NOMO-1 (cell line): ENCODE measurements at regions not wholly inside any gene's neighbourhood (a gene's known extent, or its start where the extent isn't known, plus 50 kb on each side); places are given as distances from the start of the nearest gene placed in this dataset.
"Not testable (repeated sequence)": the region's sequence is repeated elsewhere in the genome, so short reads cannot be mapped to it uniquely, and the experiment has no call there.

ENCODE experiments used
- DNase-seq, 2 experiments: peaks; one replicate each; lab custom pipeline; 2025; ENCODE audit not compliant: unreplicated experiment in 2 of 2; lab: John Stamatoyannopoulos, UW

DNA sequence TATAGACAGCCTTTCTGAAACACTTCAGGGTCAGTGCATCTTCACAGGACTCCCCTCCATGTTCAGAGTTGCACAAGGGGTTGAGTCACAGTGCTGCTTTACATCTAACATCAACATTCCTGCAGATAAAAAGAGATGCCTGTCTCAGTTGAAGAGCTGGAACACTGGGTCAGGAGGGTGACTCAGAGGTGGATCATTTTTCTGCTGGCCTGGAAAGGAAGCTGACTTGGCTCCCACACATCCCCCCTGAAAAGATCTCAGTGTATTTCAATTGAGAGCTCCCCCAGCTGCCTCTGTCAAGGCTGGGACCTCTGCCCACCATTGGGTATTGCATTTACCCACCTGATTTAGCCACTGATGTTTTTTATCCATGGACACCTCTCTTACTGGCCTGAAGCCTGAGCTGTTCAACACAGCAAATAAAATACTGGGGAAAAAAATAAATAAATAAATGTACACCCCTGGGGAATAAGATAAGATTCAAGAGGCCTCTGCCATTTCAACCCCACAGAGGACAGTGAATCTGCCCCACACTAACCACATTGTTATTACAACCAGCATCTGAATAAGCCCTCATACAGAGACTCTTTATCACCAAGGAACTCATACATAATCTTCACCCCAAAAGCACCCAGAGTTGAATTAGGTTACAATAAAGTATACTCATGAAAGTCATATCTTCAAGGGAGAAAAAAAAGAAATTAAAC lies 716.4 kb downstream of the SEMA5A start:
- no peak for DNase-seq

DNA sequence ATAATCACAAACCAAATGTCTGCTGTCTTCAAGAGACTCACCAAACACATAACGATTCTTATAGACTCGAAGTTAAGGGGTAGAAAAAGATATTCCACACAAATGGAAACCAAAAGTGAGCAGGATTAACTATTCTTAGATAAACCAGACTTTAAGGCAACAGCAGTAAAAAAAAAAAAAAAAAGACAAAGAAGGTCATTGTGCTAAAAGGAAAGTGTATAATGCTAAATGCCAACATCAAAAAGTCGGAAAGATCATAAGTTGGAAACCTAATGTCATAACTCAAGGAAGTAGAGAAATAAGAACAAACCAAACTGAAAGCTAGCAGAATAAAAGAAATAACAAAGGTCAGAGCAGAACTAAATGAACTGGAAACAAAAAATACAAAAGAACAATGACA lies 714.6 kb downstream of the SEMA5A start:
- DNase-seq: no peak

DNA sequence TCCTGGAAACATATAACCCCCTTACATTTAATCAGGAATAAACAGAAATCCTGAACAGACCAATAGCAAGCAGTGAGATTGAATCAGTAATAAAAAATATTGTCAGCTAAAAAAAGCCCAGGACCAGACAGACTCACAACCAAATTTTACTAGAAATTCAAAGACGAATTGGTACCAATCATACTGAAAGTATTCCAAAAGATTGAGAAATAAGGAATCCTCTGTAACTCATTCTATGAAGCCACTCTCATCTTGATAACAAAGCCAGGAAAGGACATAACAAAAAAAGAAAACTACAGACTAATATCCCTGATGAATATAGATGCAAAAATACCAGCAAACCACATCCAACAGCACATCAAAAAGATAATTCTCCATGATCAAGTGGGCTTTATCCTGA lies 714.0 kb downstream of the SEMA5A start:
- DNase-seq: no peak

DNA sequence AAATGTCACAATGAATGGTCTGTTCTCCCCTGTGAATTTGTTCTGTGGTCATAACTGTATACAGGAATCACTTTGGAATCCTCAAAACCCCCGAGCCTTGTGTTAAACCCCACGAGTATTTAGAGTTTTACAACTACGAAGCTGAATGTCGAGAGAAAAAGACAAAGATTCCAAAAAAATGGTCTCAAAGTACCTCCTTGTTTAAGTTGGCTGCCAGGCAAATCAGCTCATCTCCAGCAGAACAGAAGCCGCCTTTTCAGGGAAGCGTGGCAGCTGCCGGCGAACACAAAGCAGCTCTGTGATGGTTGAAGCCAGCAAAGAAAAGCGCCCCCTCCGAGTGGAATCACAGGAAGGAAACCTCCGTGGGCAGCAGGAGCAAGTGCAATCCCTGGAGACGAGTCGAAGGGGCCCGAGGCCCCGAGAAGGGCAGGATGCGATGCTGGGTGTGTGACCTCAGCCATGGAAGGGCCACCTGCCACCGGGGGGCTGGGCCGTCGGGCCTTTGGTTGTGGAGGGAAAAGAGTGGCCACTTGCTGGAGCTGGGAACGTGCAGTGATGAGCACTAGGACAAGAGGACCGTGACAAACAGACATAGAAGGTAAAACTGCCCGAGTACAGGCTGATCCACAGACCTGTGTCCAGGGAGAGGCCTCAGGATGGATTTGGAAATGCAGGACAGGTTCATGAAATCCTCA lies 706.4 kb downstream of the SEMA5A start:
- DNase-seq: no peak

DNA sequence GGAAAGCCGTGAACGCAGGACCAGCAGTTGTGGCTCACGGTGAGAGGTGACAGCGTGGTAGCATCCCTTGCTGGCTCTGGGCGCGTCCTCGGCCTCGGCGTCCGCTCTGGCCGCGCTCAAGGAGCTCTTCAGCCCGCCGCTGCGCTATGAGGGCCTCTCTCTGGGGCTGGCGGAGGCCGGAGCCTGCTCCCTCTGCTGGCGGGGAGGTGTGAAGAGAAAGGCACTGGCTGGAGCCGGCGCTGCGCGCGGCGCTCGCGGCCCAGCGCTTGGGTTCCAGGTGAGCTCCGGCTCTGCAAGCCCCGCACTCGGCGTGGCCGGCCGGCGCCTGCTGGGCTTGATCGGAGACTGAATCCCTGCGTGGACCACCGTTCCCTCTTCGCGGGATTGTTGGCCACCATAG lies 705.6 kb downstream of the SEMA5A start:
- no peak for DNase-seq

DNA sequence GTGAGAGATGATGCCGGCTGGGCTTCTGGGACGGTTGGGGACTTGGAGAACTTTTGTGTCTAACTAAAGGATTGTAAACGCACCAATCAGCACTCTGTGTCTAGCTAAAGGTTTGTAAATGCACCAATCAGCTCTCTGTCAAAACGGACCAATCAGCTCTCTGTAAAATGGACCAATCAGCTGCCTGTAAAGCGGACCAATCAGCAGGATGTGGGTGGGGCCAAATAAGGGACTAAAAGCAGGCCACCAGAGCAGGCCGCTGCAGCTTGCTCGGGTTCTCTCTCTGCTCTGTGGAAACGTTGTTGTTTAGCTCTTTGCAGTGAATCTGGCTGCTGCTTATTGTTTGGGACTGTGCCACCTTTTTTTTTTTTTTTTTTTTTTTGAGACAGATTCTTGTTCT lies 705.1 kb downstream of the SEMA5A start:
- DNase-seq: not testable (repeated sequence)

DNA sequence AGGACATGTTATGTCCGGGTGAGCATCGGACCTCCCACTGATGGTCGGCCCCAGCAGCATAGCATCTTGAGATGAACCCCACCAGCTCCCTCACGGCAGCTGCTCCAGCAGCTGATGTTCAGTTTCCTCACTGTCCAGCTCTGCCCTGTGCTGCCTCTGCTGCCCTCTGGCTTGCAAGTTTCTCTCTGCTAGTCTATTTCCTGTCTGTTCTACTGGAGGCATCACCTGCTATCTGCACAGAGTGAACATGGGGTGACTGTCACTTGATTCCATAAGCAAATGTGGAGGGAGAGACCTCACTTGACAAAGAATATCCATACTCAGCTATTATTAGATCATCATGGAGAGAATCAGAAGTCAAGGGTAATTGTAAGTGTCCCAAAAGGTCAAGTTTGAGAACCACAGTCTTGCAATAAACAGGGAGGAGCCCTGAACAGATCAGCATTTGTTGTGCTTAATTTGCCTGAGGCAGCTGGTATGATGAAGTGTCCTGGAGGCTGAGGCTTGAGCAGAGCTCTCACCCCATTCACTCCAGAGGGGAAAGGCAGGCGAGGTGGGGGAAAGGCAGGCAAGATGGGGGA lies 702.8 kb downstream of the SEMA5A start:
- DNase-seq: no peak

DNA sequence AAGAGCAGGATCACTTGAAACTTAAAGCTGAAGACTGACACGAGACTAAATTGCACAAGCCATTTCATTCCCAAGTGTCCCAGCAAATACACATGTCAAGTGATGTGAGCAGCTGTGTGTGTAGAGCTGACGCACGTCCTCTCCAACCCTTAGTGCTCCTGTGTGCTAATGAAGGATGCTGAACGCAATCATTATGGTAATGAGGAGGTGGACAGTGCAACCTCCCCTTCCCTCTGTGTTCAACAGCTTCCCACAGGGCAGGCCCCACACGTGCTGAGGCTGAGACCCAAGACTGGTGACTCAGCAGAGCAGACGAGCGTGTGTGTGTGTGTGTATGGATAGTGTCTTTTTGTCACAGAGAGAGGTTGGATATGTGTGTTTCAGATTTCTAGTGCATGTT lies 702.1 kb downstream of the SEMA5A start:
- DNase-seq: no peak

DNA sequence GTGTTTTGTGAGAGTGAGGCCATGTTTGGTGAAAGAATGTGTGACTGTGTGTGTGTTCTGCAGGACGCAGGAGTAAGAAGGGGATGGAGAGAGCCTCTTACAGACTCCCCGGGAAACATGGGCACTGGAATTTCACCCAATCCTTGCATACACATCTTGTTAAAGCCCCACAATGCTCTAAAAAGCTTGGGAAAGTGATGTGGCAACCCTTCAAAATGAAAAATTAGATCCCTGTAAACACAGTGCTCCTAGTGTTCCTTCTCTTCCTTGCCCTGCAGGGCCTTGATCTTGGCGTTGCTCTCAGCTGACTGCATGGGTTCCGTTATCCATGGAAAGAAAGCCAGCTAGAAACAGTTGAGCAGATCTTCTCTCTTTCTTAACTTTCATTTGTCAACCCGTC lies 701.7 kb downstream of the SEMA5A start:
- DNase-seq: no peak

DNA sequence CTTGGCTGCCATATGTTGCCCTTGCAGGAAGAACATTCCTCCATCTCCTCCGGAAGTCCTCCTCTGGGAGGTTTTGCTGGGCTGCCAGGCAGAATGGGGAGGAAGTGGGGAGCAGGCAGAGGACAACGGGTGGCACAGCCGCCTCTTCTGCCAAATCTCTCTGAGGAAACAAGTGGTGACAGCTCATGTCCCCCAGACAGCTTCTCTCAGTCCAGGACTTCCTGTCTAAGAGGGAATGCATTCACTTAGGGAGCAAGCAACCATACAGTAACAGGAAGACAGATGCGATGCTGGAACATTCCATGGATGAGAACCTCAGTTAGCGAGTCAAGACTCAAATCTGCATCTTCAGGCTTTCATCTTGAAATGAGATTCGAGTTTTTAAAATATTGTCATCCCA lies 701.0 kb downstream of the SEMA5A start:
- DNase-seq: no peak

DNA sequence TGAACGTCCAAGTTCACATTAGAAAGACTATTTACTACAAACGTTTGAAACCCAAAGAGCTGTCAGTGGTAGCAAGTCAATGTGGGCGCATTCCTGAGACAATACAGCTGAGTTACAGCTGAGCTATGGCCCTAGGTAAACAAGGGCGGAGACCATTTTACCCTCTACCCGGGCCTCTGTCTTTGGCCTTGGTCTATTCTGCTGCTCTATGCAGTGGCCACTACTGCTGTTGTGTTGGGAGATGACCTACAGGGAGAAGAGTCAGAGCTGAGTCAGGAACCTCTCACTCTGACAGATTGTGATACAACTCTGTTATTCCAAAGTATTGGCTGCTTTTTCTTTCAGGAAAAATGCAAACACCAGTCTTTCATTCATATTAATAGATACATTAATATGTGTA lies 700.6 kb downstream of the SEMA5A start:
- DNase-seq: no peak

DNA sequence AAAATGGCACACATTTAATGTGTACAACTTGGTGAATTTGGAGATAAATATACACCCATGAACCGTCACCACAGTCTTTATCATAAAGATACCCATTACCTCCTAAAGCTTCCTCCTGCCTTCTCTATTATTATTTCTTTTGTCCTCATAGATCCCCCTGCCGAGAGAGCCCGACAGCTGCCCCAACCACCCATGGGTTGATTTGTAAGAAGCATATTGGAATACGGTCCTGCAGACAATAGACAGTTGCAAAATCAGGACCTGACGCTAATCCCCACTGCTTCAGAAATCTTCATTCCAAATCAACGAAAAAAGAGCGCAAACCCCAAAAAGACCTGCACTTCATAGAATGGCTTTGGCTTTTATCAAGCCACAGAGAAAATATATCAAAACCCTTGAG lies 697.5 kb downstream of the SEMA5A start:
- DNase-seq: no peak

DNA sequence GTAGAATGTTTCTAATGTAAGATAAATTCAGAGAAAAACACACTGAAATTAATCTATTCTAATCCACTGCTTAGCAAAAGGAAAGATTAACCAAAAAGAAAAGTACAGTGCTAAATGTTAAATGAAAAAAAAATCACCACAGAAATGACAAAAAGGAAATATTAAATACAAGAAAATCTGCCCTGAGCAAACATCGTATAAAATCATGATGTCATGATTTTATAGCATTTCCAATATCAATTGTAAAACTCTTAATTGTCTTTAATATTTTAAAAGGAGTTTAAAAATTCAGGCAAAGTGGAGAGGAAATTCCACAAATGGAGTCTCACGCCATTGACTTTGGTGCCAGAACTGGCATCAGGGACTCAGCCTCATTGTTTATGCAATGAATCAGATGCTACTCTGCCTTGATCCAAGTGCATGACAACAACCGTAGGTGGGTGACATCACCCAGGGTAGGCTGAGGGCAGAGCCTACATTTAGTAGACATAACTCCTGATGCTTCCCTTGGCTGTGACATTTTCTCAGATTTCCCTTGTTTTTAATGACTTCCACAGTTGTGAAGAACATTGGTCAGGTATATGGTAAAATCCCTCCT lies 696.8 kb downstream of the SEMA5A start:
- DNase-seq: no peak

DNA sequence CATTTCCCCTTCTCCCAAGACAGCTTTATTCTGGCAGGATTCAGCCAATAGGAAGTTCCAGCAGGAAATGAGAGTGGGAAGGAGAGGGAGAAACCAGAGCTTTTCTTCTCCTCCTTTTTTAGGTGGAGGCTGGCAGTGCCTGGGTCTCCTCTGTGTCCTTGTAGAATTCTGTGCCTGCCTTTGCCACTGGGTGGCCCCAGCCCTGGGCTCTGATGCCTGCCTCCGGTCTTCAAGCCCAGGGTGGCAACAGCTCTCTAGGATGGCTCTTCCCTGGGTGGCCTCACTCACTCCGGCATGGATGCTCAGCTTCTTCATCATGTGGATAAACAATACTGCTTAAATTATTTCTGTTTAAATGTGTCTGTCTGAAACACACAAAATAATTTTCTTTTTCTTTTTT lies 694.8 kb downstream of the SEMA5A start:
- no peak for DNase-seq

DNA sequence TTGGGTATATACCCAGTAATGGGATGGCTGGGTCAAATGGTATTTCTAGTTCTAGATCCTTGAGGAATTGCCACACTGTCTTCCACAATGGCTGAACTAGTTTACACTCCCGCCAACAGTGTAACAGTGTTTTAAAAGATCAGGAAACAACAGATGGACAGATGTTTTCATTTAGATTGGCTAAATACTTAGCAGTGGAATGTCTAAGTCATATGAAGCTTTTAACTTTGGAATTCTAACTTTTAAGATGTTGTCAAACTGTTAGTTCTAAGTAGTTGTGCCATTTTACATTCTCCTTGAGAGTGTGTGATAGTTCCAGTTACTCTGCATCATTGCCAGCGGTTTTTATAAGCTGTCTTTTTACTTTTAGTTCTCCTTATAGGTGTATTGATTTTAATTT lies 688.8 kb downstream of the SEMA5A start:
- no peak for DNase-seq

DNA sequence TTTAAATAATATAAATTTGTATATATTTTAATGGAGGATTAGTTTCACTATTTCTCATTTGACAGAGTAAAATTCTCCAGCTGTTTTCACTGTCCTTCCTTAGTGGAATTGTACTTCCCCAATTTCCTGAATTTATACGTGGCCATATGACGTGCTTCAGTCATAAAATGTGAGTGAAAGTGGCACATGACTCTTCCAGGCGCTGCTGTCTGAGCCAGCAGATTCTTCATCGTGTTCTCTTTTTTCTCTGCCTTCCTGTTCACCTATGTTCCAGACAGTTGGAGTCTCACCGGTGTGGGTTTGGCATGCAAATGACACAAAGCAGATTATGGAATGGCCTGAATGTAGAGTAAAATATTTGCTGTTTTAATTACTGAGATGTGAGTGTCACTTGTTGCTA lies 684.1 kb downstream of the SEMA5A start:
- no peak for DNase-seq

DNA sequence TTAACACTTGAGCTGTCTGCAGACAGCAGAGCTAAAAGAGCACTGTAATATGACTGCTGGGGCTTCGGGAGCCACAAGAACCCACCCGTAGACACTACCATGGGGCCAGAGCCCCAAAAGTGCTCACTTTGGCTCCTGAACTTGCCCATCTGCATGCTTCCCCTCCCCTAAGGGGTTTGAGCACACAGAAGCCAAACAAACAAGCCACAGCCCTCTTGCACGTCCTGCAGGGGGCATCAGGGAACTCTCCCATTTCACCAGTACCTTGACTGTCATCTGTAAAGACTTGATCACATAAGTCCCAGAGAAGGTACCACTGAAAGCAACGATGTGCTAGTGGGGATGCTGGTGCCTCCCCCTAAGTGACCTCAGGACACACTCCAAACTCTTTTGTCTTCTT lies 681.8 kb downstream of the SEMA5A start:
- DNase-seq: no peak

DNA sequence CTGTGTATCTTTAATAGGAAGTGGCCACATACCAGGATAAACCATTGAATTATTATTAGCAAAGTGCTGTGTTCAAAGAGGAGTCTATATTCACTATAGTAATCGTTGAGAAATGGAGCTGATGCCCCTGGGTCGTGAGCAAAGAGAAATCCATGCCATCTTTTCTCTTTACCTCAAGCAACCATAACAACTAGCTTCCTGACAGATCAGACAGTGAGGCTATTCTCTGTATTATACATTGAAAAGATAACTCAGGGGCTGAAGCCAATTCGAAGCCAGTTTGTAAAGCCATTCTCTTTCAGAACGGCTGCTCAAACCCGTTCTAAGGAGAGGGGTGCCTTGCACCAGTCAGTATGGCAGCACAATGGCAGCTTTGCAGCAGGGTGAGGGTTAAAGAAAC lies 680.6 kb downstream of the SEMA5A start:
- no peak for DNase-seq

DNA sequence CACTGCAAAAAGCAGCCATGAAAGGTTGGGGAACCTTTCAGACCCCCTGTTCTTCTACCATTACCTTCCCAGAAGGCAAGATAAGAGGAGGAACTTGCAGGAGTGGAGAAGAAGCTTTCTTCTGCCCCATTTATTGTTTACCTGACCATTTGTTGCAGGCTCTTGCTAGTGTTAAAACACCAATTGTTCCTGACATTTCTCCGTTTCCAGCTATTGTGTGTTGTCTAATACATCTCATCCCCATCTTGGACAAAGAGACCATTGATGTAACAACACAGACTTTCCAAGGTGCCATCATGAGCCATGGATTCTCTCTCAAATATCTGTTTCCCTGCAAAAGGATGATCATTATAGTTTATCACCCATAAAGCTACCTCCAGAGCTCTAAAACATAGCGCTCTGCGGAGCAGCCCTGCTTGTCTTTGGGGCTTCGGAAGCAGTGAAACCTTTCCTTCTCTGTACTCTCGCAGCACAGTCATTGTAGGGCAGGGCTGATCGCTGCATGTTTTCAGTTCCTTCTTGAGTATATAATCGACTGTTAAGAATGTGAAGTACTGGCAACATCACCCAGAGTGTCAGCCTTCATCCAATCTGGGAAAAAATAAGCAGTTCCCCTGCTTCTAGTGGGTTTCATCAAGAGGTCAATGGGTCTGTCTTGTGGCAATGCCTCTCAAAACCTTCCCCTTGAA lies 680.0 kb downstream of the SEMA5A start:
- DNase-seq: no peak

DNA sequence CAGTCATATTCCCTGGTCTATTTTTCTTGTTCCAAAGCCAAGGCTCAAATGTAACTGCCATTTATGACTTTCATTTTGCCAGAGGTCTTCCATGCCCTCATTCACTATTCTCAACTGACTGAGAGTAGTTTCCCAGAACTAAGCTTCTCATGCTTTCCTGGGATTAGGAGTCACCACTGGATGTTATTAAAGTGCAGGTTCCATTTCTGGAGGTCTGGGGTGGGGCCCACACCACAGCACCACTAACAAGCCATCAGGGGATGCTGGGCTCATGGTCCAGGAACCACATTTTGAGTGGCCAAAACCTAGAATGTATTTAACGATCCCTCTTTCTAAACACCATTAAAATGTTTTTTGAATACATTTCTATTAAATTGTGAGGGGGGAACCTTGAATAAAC lies 677.6 kb downstream of the SEMA5A start:
- no peak for DNase-seq

DNA sequence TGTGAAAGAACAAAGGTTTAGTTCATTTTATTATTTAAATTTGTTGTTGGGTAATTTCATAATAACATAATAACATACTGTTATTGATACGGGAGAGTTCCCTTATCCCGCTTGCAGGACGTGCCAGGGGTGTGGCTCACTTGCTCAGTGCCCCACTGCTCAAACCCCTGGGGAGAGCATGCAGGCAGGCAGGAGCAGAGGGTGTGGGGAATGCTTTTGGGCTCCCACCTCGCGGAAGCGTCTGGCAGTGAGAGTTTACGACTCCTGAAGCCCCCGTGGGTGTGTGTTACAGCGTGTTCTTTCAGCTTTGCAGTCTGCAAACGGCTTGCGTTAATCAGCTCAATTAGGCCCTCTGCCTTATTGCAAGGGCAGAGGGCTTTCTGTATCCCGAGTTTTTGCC lies 675.9 kb downstream of the SEMA5A start:
- no peak for DNase-seq
